ENCODE measurements at regions not wholly inside any gene's neighbourhood (a gene's known extent, or its start where the extent isn't known, plus 50 kb on each side); places are given as distances from the start of the nearest gene placed in this dataset.

- Mint-ChIP-seq H3K27me3 (no peaks in the 10 kb centered on the region), H3K27ac (no peak overlapping the region)
- no peak overlapping the region for H3K27ac ChIP-seq (ENCODE audit: low read depth in 1 of 2, low read length in 2 of 2)
Observed at GRCh38 chr2:76083248-76083647, 372.5 kb upstream of the GCFC2 start.

GRCh38 chr2:76082509-76082908, 371.8 kb upstream of the GCFC2 start:
- Mint-ChIP-seq H3K27me3 (no peaks in the 10 kb centered on the region), H3K9me3 (peaks cover 4% of the 10 kb centered on the region), H3K36me3 (ENCODE audit: low read depth) (no peaks in the 10 kb centered on the region), H3K4me1 (ENCODE audit: low read depth) (no peaks in the 10 kb centered on the region), H3K4me3 (no peak overlapping the region), H3K27ac (no peak overlapping the region)
- no peak overlapping the region for H3K27ac ChIP-seq (ENCODE audit: low read depth in 1 of 2, low read length in 2 of 2)
- H3K27me3 ChIP-seq (ENCODE audit: control insufficient read depth in 1 of 2, insufficient read depth in 2 of 2, low read length in 2 of 2): no peaks in the 10 kb centered on the region
- ChIA-PET CTCF (no interaction called here), POLR2A (no interaction called here)
- no peaks in the 10 kb centered on the region for H3K36me3 ChIP-seq (ENCODE audit: insufficient read depth, low read length)
- intact Hi-C loops (cut with DNase I, micrococcal nuclease): no loop called here
- no peak overlapping the region for H3K4me3 ChIP-seq (ENCODE audit: low read length)
- DNase-seq: no peak
- TF ChIP-seq CTCF (IDR thresholded peaks at IDR 0.05): no peak
- no peaks in the 10 kb centered on the region for H3K9me3 ChIP-seq (ENCODE audit: control insufficient read depth in 1 of 2, insufficient read depth in 1 of 2, low read length in 2 of 2)
- H3K4me1 ChIP-seq (ENCODE audit: insufficient read depth, low read length): no peaks in the 10 kb centered on the region
- ATAC-seq (ENCODE audit: poor library complexity): no peak

More at GRCh38 chr2:76083248-76083647, 372.5 kb upstream of the GCFC2 start:
- no peak overlapping the region for H3K4me3 Mint-ChIP-seq
- no peaks in the 10 kb centered on the region for H3K36me3 ChIP-seq (ENCODE audit: insufficient read depth, low read length)
- no peaks in the 10 kb centered on the region for H3K36me3 Mint-ChIP-seq (ENCODE audit: low read depth)
- no peak for ATAC-seq (ENCODE audit: poor library complexity)
- no peak for TF ChIP-seq CTCF (IDR thresholded peaks at IDR 0.05)
- no peaks in the 10 kb centered on the region for H3K9me3 ChIP-seq (ENCODE audit: control insufficient read depth in 1 of 2, insufficient read depth in 1 of 2, low read length in 2 of 2)
- intact Hi-C loops (cut with DNase I, micrococcal nuclease): no loop called here
- no peaks in the 10 kb centered on the region for H3K4me1 ChIP-seq (ENCODE audit: insufficient read depth, low read length)
- CTCF ChIA-PET: no interaction called here
- H3K9me3 Mint-ChIP-seq: peaks cover 4% of the 10 kb centered on the region
- H3K27me3 ChIP-seq (ENCODE audit: control insufficient read depth in 1 of 2, insufficient read depth in 2 of 2, low read length in 2 of 2): no peaks in the 10 kb centered on the region
- POLR2A ChIA-PET: no interaction called here
- no peak overlapping the region for H3K4me3 ChIP-seq (ENCODE audit: low read length)
- no peak for DNase-seq
- H3K4me1 Mint-ChIP-seq (ENCODE audit: low read depth): no peaks in the 10 kb centered on the region

GRCh38 chr2:76080154-76080553, 369.4 kb upstream of the GCFC2 start:
- H3K4me1 Mint-ChIP-seq (ENCODE audit: low read depth): no peaks in the 10 kb centered on the region
- POLR2A ChIA-PET: no interaction called here

More at GRCh38 chr2:76080154-76080553, 369.4 kb upstream of the GCFC2 start:
- no peak for TF ChIP-seq CTCF (IDR thresholded peaks at IDR 0.05)
- Histone ChIP-seq H3K27me3 (ENCODE audit: control insufficient read depth in 1 of 2, insufficient read depth in 2 of 2, low read length in 2 of 2) (no peaks in the 10 kb centered on the region), H3K9me3 (ENCODE audit: control insufficient read depth in 1 of 2, insufficient read depth in 1 of 2, low read length in 2 of 2) (no peaks in the 10 kb centered on the region), H3K4me3 (ENCODE audit: low read length) (no peak overlapping the region), H3K36me3 (ENCODE audit: insufficient read depth, low read length) (no peaks in the 10 kb centered on the region), H3K4me1 (ENCODE audit: insufficient read depth, low read length) (no peaks in the 10 kb centered on the region), H3K27ac (ENCODE audit: low read depth in 1 of 2, low read length in 2 of 2) (no peak overlapping the region)
- Mint-ChIP-seq H3K36me3 (ENCODE audit: low read depth) (no peaks in the 10 kb centered on the region), H3K27me3 (no peaks in the 10 kb centered on the region), H3K27ac (no peak overlapping the region), H3K9me3 (peaks cover under 1% of the 10 kb centered on the region), H3K4me3 (no peak overlapping the region)
- ATAC-seq (ENCODE audit: poor library complexity): no peak
- intact Hi-C loops (cut with DNase I, micrococcal nuclease): no loop called here
- CTCF ChIA-PET: no interaction called here
- no peak for DNase-seq
